ENCODE measurements at regions not wholly inside any gene's neighbourhood (a gene's known extent, or its start where the extent isn't known, plus 50 kb on each side); places are given as distances from the start of the nearest gene placed in this dataset.

DNA sequence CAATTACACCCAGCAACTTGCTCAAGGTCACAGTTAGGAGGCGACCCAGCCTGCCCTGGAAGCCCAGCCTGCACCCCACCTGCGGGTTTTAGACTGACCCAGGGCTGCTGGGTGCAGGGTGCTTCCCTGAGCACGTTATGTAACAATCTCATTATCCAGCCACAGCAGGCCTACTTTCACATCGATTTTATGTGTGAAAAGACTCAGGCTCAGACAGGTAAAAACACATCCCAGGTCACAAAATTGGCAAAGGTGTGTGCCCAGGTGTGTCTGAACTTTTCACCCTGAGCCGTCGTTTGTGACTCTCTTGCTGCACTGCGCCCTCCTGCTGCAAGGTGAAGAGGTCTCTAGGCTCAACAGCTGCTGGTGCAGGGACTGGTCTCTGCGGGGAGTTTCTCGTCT lies 668.2 kb upstream of the HS6ST1 start:
- TF ChIP-seq, protein P1, sequence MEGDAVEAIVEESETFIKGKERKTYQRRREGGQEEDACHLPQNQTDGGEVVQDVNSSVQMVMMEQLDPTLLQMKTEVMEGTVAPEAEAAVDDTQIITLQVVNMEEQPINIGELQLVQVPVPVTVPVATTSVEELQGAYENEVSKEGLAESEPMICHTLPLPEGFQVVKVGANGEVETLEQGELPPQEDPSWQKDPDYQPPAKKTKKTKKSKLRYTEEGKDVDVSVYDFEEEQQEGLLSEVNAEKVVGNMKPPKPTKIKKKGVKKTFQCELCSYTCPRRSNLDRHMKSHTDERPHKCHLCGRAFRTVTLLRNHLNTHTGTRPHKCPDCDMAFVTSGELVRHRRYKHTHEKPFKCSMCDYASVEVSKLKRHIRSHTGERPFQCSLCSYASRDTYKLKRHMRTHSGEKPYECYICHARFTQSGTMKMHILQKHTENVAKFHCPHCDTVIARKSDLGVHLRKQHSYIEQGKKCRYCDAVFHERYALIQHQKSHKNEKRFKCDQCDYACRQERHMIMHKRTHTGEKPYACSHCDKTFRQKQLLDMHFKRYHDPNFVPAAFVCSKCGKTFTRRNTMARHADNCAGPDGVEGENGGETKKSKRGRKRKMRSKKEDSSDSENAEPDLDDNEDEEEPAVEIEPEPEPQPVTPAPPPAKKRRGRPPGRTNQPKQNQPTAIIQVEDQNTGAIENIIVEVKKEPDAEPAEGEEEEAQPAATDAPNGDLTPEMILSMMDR (conservative IDR thresholded peaks at IDR 0.05 in 1 of 2, IDR thresholded peaks at IDR 0.05 in 1 of 2; ENCODE audit: low read depth in 1 of 2, low read length in 2 of 2) = no peak
- no peak for TF ChIP-seq EZH2 (IDR thresholded peaks at IDR 0.05; ENCODE audit: low read length, missing control alignments)
